GM12892 (cell line): ENCODE measurements at regions not wholly inside any gene's neighbourhood (a gene's known extent, or its start where the extent isn't known, plus 50 kb on each side); places are given as distances from the start of the nearest gene placed in this dataset.

Experiments used
- POLR2A ChIP-seq: IDR thresholded peaks from 2 replicates; pipeline ENCODE4 v1.6.1; 2011; ENCODE audit warnings: low read depth, low read length, control low read depth
- POLR2AphosphoS5 ChIP-seq: IDR thresholded peaks from 2 replicates; pipeline ENCODE4 v1.6.1; 2011; ENCODE audit warnings: low read depth, low read length, control low read depth
- TAF1 ChIP-seq: IDR thresholded peaks from 2 replicates; pipeline ENCODE4 v1.6.1; 2011; ENCODE audit warnings: low read depth, mild to moderate bottlenecking, control low read depth, low read length, borderline replicate concordance

DNA sequence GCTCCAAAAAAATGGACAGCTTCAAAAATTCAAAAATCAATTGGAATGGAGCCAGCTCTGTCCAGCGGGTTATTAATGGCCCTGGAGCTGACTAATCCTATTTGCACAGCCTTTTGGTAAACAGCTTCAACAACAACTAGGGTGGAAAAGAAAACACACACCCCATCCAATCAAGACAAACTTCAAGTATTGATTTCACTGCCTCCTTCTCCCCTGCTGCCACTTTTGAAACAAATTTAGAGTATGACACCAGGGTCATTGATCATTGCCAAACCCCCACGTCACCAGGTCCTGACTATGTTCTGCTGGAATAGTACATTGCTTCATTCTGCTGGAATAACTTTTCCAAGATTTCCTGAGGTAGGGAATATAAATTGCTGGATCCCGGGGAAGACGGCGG, 56.8 kb upstream of the GTF3A start:
- TF ChIP-seq POLR2A = no peak
- no peak for TF ChIP-seq TAF1
- TF ChIP-seq POLR2AphosphoS5 = no peak
